OCI-LY7 (cell line): ENCODE measurements at regions not wholly inside any gene's neighbourhood (a gene's known extent, or its start where the extent isn't known, plus 50 kb on each side); places are given as distances from the start of the nearest gene placed in this dataset.

Experiments used
- BruUV-seq: library from RNA; stranded (reverse); fragments of 400-500 nt; replicated peaks from 2 replicates; lab custom pipeline; 2021; lab: Mats Ljungman, UMichigan
- CTCF ChIA-PET: fragments of 300-600 bp; sonication (Branson Sonifier 250); formaldehyde crosslinking; loops from one replicate; lab custom pipeline; 2022; ENCODE audit warnings: antibody characterized with exemption; ENCODE audit not compliant: unreplicated experiment; lab: Charles Lee
- POLR2A ChIA-PET: fragments of 300-600 bp; sonication (Branson Sonifier 250); formaldehyde crosslinking; loops from one replicate; lab custom pipeline; 2022; ENCODE audit warnings: antibody characterized with exemption; lab: Charles Lee
- DNase-seq: peaks from one replicate; pipeline ENCODE4 v3.0.0-alpha.2; 2015; ENCODE audit warnings: low spot score
- H2AFZ ChIP-seq: fragments of 200-600 bp; sonication (generic), shearing (Covaris generic); 2 replicates; pipeline ENCODE4 v1.6.1; 2014; ENCODE audit warnings: mild to moderate bottlenecking, antibody characterized with exemption, low read length, moderate library complexity
- H3K27ac ChIP-seq: fragments of 200-600 bp; sonication (generic); 2 replicates; pipeline ENCODE4 v1.5.1; 2014; ENCODE audit warnings: mixed run types, low read depth, mild to moderate bottlenecking, moderate library complexity, low read length, inconsistent platforms; ENCODE audit not compliant: poor library complexity, severe bottlenecking
- H3K36me3 ChIP-seq: fragments of 200-600 bp; sonication (generic); 2 replicates; pipeline ENCODE4 v1.6.1; 2014; ENCODE audit warnings: mild to moderate bottlenecking, antibody characterized with exemption, low read length, moderate library complexity, mixed read lengths; ENCODE audit not compliant: insufficient read depth
- H3K4me1 ChIP-seq: fragments of 200-600 bp; sonication (generic); 2 replicates; pipeline ENCODE4 v1.5.1; 2014; ENCODE audit warnings: mild to moderate bottlenecking, low read length; ENCODE audit not compliant: insufficient read depth, poor library complexity, severe bottlenecking
- H3K4me2 ChIP-seq: fragments of 200-600 bp; sonication (generic); 2 replicates; pipeline ENCODE4 v1.6.1; 2014; ENCODE audit warnings: mild to moderate bottlenecking, low read length
- H3K4me3 ChIP-seq: fragments of 200-600 bp; sonication (generic); 2 replicates; pipeline ENCODE4 v1.5.1; 2014; ENCODE audit warnings: mild to moderate bottlenecking, low read depth, low read length; ENCODE audit not compliant: poor library complexity, severe bottlenecking
- H3K79me2 ChIP-seq: fragments of 200-600 bp; sonication (generic); 2 replicates; pipeline ENCODE4 v1.6.1; 2016; ENCODE audit warnings: low read depth, mild to moderate bottlenecking, low read length, moderate library complexity, mixed read lengths; ENCODE audit not compliant: insufficient read depth
- H3K9me2 ChIP-seq: fragments of 200-600 bp; sonication (generic); 2 replicates; pipeline ENCODE4 v1.6.1; 2016; ENCODE audit warnings: mild to moderate bottlenecking, low read length, mixed read lengths; ENCODE audit not compliant: insufficient read depth
- H3K9me3 ChIP-seq: fragments of 200-600 bp; sonication (generic); 2 replicates; pipeline ENCODE4 v1.6.1; 2014; ENCODE audit warnings: mild to moderate bottlenecking, mixed run types, low read length, mixed read lengths
- H4K20me1 ChIP-seq: fragments of 200-600 bp; sonication (generic); 2 replicates; pipeline ENCODE4 v1.6.1; 2014; ENCODE audit warnings: mild to moderate bottlenecking, antibody characterized with exemption, low read length, moderate library complexity, mixed read lengths; ENCODE audit not compliant: insufficient read depth
- CTCF ChIP-seq: fragments of 200-600 bp; sonication (generic); conservative IDR thresholded peaks from 2 replicates; pipeline ENCODE4 v1.5.1; 2014; ENCODE audit warnings: mild to moderate bottlenecking, antibody characterized with exemption, low read length, moderate library complexity, mixed read lengths
- EZH2phosphoT487 ChIP-seq: fragments of 200-600 bp; sonication (generic); IDR thresholded peaks from 2 replicates; pipeline ENCODE4 v1.6.1; 2018; ENCODE audit warnings: low read depth, borderline replicate concordance, mild to moderate bottlenecking, mixed run types, antibody characterized with exemption, low read length, moderate library complexity, mixed read lengths
- intact Hi-C: fragments of 100-400 bp; cut with micrococcal nuclease; formaldehyde crosslinking; loops from one replicate; pipeline ENCODE4 v1.10.0; 2022; ENCODE audit not compliant: unreplicated experiment

- no peaks in the 10 kb centered on the region for H3K9me3 ChIP-seq
- no peak overlapping the region for H3K4me2 ChIP-seq
- CTCF ChIA-PET: no interaction called here
- intact Hi-C loops: no loop called here
- H3K4me1 ChIP-seq: peaks cover 5% of the 10 kb centered on the region
- DNase-seq: no peak
- POLR2A ChIA-PET: no interaction called here
- no peaks in the 10 kb centered on the region for H3K9me2 ChIP-seq
- H2AFZ ChIP-seq: no peak overlapping the region
- no peaks in the 10 kb centered on the region for H3K36me3 ChIP-seq
- H3K4me3 ChIP-seq: no peak overlapping the region
- no peak for TF ChIP-seq EZH2phosphoT487
- BruUV-seq: no TSS peak
- H3K27ac ChIP-seq: no peak overlapping the region
- H4K20me1 ChIP-seq: no peaks in the 10 kb centered on the region
- no peaks in the 10 kb centered on the region for H3K79me2 ChIP-seq
These were observed 579.7 kb downstream of the PTPRC start for GRCh38 chr1:199218533-199218932.

GRCh38 chr1:199220031-199220430 is 581.2 kb downstream of the PTPRC start:
- Histone ChIP-seq H2AFZ (no peak overlapping the region), H3K4me3 (no peak overlapping the region), H3K9me2 (no peaks in the 10 kb centered on the region), H3K4me2 (no peak overlapping the region), H3K27ac (no peak overlapping the region), H3K36me3 (no peaks in the 10 kb centered on the region), H3K4me1 (peaks cover 5% of the 10 kb centered on the region), H4K20me1 (no peaks in the 10 kb centered on the region), H3K79me2 (no peaks in the 10 kb centered on the region), H3K9me3 (no peaks in the 10 kb centered on the region)
- TF ChIP-seq EZH2phosphoT487 (no peak), CTCF (no peak)
- CTCF ChIA-PET: no interaction called here
- intact Hi-C loops: no loop called here
- POLR2A ChIA-PET: interaction anchor here (0.5 to 0.6 kb wide), 4 partner anchors 19 to 1817 kb away, joined by 3 to 7 read pairs (median 4); no protein-coding TSS in a partner anchor
- no TSS peak for BruUV-seq
- DNase-seq: no peak

- no peak for TF ChIP-seq CTCF
- TF ChIP-seq EZH2phosphoT487: no peak
- no peaks in the 10 kb centered on the region for H3K9me2 ChIP-seq
- no peaks in the 10 kb centered on the region for H3K9me3 ChIP-seq
- no peaks in the 10 kb centered on the region for H3K79me2 ChIP-seq
- no peaks in the 10 kb centered on the region for H4K20me1 ChIP-seq
- ChIA-PET CTCF (no interaction called here), POLR2A (interaction anchor here (0.6 to 1.0 kb wide), 3 partner anchors 8 to 441 kb away, joined by 3 to 4 read pairs (median 3); no protein-coding TSS in a partner anchor)
- peaks cover 5% of the 10 kb centered on the region for H3K4me1 ChIP-seq
- intact Hi-C loops: no loop called here
- no TSS peak for BruUV-seq
- no peak overlapping the region for H3K27ac ChIP-seq
- no peak overlapping the region for H2AFZ ChIP-seq
- peak; percentile 29 for DNase-seq
- no peak overlapping the region for H3K4me2 ChIP-seq
- H3K4me3 ChIP-seq: no peak overlapping the region
- H3K36me3 ChIP-seq: no peaks in the 10 kb centered on the region
These were observed 582.7 kb downstream of the PTPRC start for GRCh38 chr1:199221371-199222150.
